HAP-1 (cell line): ENCODE measurements at regions not wholly inside any gene's neighbourhood (a gene's known extent, or its start where the extent isn't known, plus 50 kb on each side); places are given as distances from the start of the nearest gene placed in this dataset.

ENCODE experiments used
- DNase-seq, 2 experiments: peaks; one replicate each; pipeline ENCODE4 v3.0.0-alpha.2; 2016 to 2020; ENCODE audit warnings: low spot score in 2 of 2
- H3K27me3 ChIP-seq: fragments of 250-450 bp; sonication (Bioruptor Pico); 2 replicates; pipeline ENCODE4 v1.5.1; 2020; ENCODE audit warnings: low read depth, mild to moderate bottlenecking, moderate library complexity
- H3K36me3 ChIP-seq: fragments of 250-450 bp; sonication (Bioruptor Pico); replicated peaks from 2 replicates; pipeline ENCODE4 v1.5.1; 2020; ENCODE audit warnings: mild to moderate bottlenecking
- H3K4me1 ChIP-seq: fragments of 250-450 bp; sonication (Bioruptor Pico); 2 replicates; pipeline ENCODE4 v1.5.1; 2020; ENCODE audit warnings: mild to moderate bottlenecking
- H3K4me3 ChIP-seq: fragments of 250-450 bp; sonication (Bioruptor Pico); 2 replicates; pipeline ENCODE4 v1.5.1; 2020; ENCODE audit warnings: mild to moderate bottlenecking, moderate library complexity
- H3K9me3 ChIP-seq: fragments of 250-450 bp; sonication (Bioruptor Pico); 2 replicates; pipeline ENCODE4 v1.5.1; 2020; ENCODE audit warnings: mild to moderate bottlenecking, moderate library complexity
- in situ Hi-C: fragments of 300-500 bp; cut with MboI; formaldehyde crosslinking; loops from 3 replicates; pipeline ENCODE4 v1.14.3; 2020; ENCODE audit warnings: low sequenced_read_pairs, inconsistent platforms, mixed read lengths

DNA sequence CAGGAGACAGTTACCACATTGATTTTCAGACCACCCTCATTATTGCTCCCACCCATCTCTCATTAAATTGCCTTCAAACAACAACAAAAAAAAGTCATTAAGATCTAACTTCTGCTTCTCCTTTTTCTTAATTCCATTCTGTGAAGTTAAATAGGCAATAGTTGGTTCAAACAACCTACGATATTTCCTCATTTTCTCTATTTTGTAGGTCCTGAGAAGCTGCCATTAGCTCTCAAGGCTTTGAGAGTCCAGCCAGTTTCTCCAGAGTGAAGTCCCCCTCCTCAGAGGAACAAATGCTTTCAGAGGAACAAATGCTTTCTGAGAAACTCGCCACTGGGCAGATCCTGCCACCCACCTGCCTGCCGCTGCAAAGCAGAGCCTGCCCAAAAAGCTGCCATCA lies 125.6 kb downstream of the ETS2 start:
- H3K4me3 ChIP-seq = no peak overlapping the region
- in situ Hi-C loops = no loop called here
- H3K4me1 ChIP-seq = no peaks in the 10 kb centered on the region

DNA sequence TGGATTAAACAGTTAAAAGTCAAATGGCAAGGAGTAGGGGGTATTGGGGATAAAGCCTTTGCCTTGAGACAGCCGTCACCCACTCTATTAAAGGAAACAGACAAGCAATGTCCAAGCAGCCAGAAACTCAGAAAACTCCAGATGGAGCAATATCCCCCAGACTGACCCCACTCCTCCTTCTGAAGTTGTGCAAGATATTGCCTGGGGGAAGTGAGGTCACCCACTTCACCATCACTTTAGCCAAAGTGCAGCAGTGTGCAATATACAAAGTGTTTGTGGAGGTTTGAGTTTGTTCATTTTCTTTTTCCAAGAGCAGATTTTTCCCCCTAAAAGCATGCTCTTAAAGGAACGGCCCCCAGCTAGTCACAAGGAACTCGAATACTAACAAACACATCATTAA lies 125.1 kb downstream of the ETS2 start:
- H3K4me1 ChIP-seq = no peaks in the 10 kb centered on the region
- no peaks in the 10 kb centered on the region for H3K27me3 ChIP-seq
- no peaks in the 10 kb centered on the region for H3K36me3 ChIP-seq
- H3K4me3 ChIP-seq = no peak overlapping the region
- no peaks in the 10 kb centered on the region for H3K9me3 ChIP-seq
- in situ Hi-C loops = no loop called here
- no peak for DNase-seq

More for the DNA sequence above, 125.6 kb downstream of the ETS2 start:
- Histone ChIP-seq H3K9me3 (no peaks in the 10 kb centered on the region), H3K27me3 (no peaks in the 10 kb centered on the region), H3K36me3 (no peaks in the 10 kb centered on the region)
- no peak for DNase-seq

DNA sequence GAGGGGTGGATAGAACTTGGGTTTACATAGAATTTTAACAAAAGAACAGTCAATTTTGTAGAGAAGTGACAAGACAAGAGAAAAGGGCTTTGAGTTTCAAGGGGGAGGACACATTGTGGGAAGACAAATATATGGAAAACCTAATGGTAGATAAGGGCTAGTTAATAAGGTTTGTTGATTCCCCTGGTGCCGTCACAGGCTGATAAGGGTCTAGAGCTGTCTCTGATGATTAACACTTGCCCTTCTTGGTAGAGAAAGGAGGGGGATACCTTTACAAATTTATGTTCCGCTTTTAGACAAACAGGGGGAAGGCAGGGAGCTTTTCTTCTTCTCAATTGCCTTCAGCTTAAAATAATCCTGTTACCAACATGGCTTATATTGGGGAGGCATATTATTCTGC lies 124.3 kb downstream of the ETS2 start:
- H3K27me3 ChIP-seq = no peaks in the 10 kb centered on the region
- in situ Hi-C loops = no loop called here
- H3K36me3 ChIP-seq = no peaks in the 10 kb centered on the region
- DNase-seq = no peak
- no peaks in the 10 kb centered on the region for H3K4me1 ChIP-seq
- H3K4me3 ChIP-seq = no peak overlapping the region
- no peaks in the 10 kb centered on the region for H3K9me3 ChIP-seq

DNA sequence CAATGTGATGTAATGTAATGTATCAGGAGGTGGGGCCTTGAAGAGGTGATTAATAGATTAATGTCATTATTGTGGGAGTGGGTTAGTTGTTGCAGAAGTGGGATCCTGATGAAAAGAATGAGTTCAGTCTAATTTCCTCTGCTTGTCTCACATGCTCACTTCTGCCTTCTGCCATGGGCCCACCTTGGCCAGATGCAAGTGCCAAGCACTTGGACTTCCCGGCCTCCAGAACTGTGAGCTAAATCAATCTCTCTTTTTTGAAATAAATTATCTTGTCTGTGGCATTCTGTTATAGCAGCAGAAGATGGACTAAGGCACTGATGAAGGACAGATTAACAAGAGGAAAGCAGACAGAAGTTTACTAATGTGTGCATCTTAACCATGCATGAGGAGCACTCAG lies 123.9 kb downstream of the ETS2 start:
- H3K27me3 ChIP-seq = no peaks in the 10 kb centered on the region
- no peak overlapping the region for H3K4me3 ChIP-seq
- no peak for DNase-seq
- no peaks in the 10 kb centered on the region for H3K4me1 ChIP-seq
- in situ Hi-C loops = no loop called here
- H3K9me3 ChIP-seq = no peaks in the 10 kb centered on the region
- no peaks in the 10 kb centered on the region for H3K36me3 ChIP-seq

DNA sequence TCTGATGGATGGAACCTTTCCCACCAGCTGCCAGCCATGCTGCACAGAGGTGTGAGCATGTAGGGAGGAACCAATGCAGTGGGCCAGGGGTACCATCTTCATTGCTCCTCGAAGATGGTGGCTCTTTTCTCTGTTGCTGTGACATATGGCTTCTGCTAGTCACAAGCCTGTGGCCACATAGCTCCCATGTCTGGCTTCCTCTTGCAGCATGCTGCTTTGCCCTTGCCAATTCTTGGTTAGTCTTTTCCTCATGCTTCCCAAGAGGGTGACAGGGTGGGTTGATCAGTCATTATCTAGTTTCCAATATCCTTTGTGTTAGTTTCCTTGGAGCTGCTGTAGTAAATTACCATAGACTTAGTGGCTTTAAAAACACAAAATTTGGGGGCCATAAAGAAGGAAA lies 123.4 kb downstream of the ETS2 start:
- in situ Hi-C loops = no loop called here
- no peaks in the 10 kb centered on the region for H3K36me3 ChIP-seq
- H3K27me3 ChIP-seq = no peaks in the 10 kb centered on the region
- H3K4me3 ChIP-seq = no peak overlapping the region
- H3K9me3 ChIP-seq = no peaks in the 10 kb centered on the region
- no peaks in the 10 kb centered on the region for H3K4me1 ChIP-seq
- DNase-seq = no peak

GRCh38 chr21:38927776-38928175 lies 122.0 kb downstream of the ETS2 start:
- no peaks in the 10 kb centered on the region for H3K27me3 ChIP-seq
- no peaks in the 10 kb centered on the region for H3K9me3 ChIP-seq
- H3K4me1 ChIP-seq = no peaks in the 10 kb centered on the region
- no peak overlapping the region for H3K4me3 ChIP-seq
- no peaks in the 10 kb centered on the region for H3K36me3 ChIP-seq
- in situ Hi-C loops = no loop called here
- DNase-seq = no peak

- no peak overlapping the region for H3K4me3 ChIP-seq
- H3K9me3 ChIP-seq = 0 out of 2 replicates have a peak, but pooled peaks cover 2% of the 10 kb centered on the region
- no peaks in the 10 kb centered on the region for H3K27me3 ChIP-seq
- in situ Hi-C loops = no loop called here
- DNase-seq = no peak
- H3K36me3 ChIP-seq = no peaks in the 10 kb centered on the region
- no peaks in the 10 kb centered on the region for H3K4me1 ChIP-seq
These were observed 120.2 kb downstream of the ETS2 start for GRCh38 chr21:38925923-38926322.

GRCh38 chr21:38925478-38925877 lies 119.7 kb downstream of the ETS2 start:
- Histone ChIP-seq H3K4me1 (no peaks in the 10 kb centered on the region), H3K9me3 (0 out of 2 replicates have a peak, but pooled peaks cover 2% of the 10 kb centered on the region), H3K36me3 (no peaks in the 10 kb centered on the region), H3K4me3 (no peak overlapping the region), H3K27me3 (no peaks in the 10 kb centered on the region)
- in situ Hi-C loops = no loop called here
- DNase-seq = no peak

DNA sequence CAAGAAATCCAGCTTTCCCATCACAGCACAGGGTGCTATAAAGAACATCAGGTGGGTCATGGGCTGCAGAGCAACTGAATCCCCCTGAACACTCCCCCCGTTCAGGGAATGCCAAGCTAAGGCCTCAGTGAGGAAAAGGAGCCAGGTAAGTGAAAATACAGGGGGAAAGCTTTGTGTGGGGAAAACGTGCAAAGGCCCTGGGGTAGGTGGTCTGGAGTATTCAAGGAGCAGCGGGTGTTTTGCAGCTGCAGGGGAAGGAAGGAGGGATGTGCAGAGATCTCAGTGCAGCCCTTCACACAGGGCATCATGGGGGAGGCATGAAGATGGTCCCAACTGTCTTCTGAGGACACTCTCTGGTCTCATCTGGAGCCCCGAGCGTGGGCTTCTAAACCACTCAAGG lies 119.2 kb downstream of the ETS2 start:
- in situ Hi-C loops = no loop called here
- DNase-seq = no peak

GRCh38 chr21:38923429-38923828 lies 117.7 kb downstream of the ETS2 start:
- H3K4me3 ChIP-seq = no peak overlapping the region
- no peaks in the 10 kb centered on the region for H3K4me1 ChIP-seq
- in situ Hi-C loops = no loop called here
- no peaks in the 10 kb centered on the region for H3K36me3 ChIP-seq
- DNase-seq = no peak
- 0 out of 2 replicates have a peak, but pooled peaks cover 2% of the 10 kb centered on the region for H3K9me3 ChIP-seq
- H3K27me3 ChIP-seq = no peaks in the 10 kb centered on the region

More for the DNA sequence above, 119.2 kb downstream of the ETS2 start:
- no peaks in the 10 kb centered on the region for H3K4me1 ChIP-seq
- no peaks in the 10 kb centered on the region for H3K27me3 ChIP-seq
- H3K36me3 ChIP-seq = no peaks in the 10 kb centered on the region
- H3K4me3 ChIP-seq = no peak overlapping the region
- 0 out of 2 replicates have a peak, but pooled peaks cover 2% of the 10 kb centered on the region for H3K9me3 ChIP-seq

DNA sequence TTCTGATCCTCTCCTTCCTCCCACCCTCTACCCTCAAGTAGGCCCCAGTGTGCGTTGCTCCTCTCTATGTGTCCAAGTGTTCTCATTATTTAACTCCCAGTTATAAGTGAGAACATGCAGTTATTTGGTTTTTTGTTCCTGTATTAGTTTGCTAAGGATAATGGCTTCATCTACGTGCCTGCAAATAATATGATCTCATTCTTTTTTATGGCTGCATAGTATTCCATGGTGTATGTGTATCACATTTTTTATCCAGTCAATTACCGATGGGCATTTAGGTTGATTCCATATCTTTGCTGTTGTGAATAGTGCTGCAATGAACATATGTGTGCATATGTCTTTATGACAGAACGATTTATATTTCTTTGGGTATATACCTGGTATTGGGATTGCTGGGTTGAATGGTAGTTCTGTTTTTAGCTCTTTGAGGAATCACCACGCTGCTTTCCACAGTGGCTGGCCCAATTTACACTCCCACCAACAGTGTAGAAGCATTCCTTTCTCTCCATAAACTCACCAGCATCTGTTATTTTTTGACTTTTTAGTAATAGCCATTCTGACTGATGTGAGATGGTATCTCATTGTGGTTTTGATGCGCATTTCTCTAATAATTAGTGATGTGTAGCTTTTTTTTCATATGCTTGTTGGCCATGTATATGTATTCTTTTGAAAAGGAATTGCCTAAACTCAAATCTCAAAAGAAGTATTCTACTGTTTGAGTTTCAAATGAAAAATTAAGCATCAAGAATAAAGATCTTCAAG lies 116.9 kb downstream of the ETS2 start:
- in situ Hi-C loops = no loop called here
- no peak for DNase-seq
- H3K9me3 ChIP-seq = 0 out of 2 replicates have a peak, but pooled peaks cover 2% of the 10 kb centered on the region
- no peak overlapping the region for H3K4me3 ChIP-seq
- H3K4me1 ChIP-seq = no peaks in the 10 kb centered on the region
- no peaks in the 10 kb centered on the region for H3K27me3 ChIP-seq
- no peaks in the 10 kb centered on the region for H3K36me3 ChIP-seq

DNA sequence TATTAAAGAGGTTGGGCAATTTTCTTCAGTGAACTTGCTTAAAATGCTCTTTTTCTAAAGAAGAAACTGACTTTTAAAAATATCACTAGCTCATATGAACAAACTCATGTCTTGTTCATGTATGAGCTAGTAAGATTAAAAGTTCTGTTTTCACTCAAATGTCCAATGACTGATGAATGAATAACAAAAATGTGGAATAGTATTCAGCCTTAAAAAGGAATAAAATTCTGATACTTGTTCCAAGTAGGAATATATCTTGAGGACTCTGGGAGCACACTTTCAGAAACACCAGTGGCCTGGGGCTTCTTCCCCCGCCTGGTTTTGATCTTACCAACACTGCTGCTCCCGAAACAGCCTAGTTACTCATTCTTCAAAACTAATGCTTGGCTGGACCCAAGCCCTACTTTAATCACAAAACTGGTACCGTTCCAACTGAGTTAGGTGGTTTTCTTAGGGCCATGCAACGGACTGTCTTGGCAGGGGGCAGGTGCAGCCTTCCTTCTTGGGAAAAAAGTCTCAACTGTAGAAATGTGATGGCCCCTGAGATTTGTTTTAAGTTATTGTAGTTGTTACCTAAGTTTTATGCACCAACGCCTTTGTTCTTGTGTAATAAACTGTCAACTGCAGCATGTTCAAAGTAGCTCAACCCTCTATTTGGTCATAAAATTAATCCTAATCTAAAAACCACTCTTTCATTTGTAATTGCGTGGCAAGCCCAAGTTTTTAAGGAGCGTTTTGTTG lies 116.0 kb downstream of the ETS2 start:
- no peak for DNase-seq
- H3K4me1 ChIP-seq = no peaks in the 10 kb centered on the region

GRCh38 chr21:38920631-38921398 lies 115.1 kb downstream of the ETS2 start:
- DNase-seq = no peak
- in situ Hi-C loops = no loop called here
- no peaks in the 10 kb centered on the region for H3K27me3 ChIP-seq

More for the DNA sequence above, 116.0 kb downstream of the ETS2 start:
- H3K27me3 ChIP-seq = no peaks in the 10 kb centered on the region
- H3K36me3 ChIP-seq = no peaks in the 10 kb centered on the region
- in situ Hi-C loops = no loop called here
- H3K9me3 ChIP-seq = 0 out of 2 replicates have a peak, but pooled peaks cover 2% of the 10 kb centered on the region
- H3K4me3 ChIP-seq = no peak overlapping the region

More at GRCh38 chr21:38920631-38921398, 115.1 kb downstream of the ETS2 start:
- Histone ChIP-seq H3K36me3 (no peaks in the 10 kb centered on the region), H3K4me3 (no peak overlapping the region), H3K4me1 (no peaks in the 10 kb centered on the region), H3K9me3 (0 out of 2 replicates have a peak, but pooled peaks cover 2% of the 10 kb centered on the region)
